ENCODE measurements at regions not wholly inside any gene's neighbourhood (a gene's known extent, or its start where the extent isn't known, plus 50 kb on each side); places are given as distances from the start of the nearest gene placed in this dataset.

DNA sequence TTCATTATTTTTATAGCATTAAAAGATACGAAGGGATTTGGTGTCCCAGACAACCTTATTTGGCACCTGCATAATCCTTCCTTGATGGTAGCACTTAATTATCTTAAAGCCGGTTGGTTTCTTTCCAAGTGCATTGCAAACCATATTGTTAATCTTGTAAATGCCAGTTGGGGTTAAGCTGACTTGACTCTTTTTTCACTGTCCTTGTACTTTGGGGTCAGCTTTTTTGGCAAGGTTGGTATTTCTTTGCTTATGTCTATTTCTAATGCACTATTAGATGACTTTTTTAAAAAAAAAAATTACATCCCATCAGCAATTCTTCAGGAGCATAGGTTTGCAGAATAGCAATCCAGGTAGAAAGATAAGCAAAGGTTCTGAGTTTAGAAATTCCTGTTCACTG is 466.8 kb upstream of the TLE4 start:
- no peak overlapping the region for H2AFZ ChIP-seq (ENCODE audit: low read length)
- POLR2A ChIA-PET (ENCODE audit: partially characterized antibody), result no interaction called here
- no peak overlapping the region for H3K18ac ChIP-seq (ENCODE audit: extremely low read depth, low read length)
- no peak overlapping the region for H3K4me3 ChIP-seq (ENCODE audit: extremely low read depth in 1 of 4, insufficient read depth in 2 of 4, low read depth in 3 of 4, low read length in 4 of 4)
- H2AK5ac ChIP-seq (ENCODE audit: low read depth, low read length), result no peak overlapping the region
- no peak overlapping the region for H3K4ac ChIP-seq (replicated peaks; ENCODE audit: insufficient read length, low read depth, low read length)
- no peak overlapping the region for H3K27ac ChIP-seq (ENCODE audit: low read depth, low read length)
- H3K36me3 ChIP-seq (ENCODE audit: control insufficient read depth in 2 of 4, insufficient read depth in 4 of 4, low read length in 3 of 4), result no peaks in the 10 kb centered on the region
- DNase-seq (ENCODE audit: low read depth in 1 of 2, low spot score in 2 of 2), result no peak
- no peaks in the 10 kb centered on the region for H3K27me3 ChIP-seq (replicated peaks in 1 of 4; ENCODE audit: control insufficient read depth in 3 of 4, extremely low read depth in 1 of 4, insufficient read depth in 3 of 4, low read length in 3 of 4)
- no peaks in the 10 kb centered on the region for H3K79me2 ChIP-seq (ENCODE audit: control insufficient read depth in 1 of 2, insufficient read depth in 2 of 2, low read length in 2 of 2)
- no peak overlapping the region for H4K8ac ChIP-seq (ENCODE audit: extremely low read depth, insufficient read depth, low read length)
- H2BK15ac ChIP-seq (ENCODE audit: low read length), result no peak overlapping the region
- no peak overlapping the region for H2BK120ac ChIP-seq (replicated peaks; ENCODE audit: low read depth, low read length)
- WGBS, 2 experiments (ENCODE audit: extremely low coverage in 1 of 2, insufficient coverage in 1 of 2, insufficient read length in 1 of 2, insufficient replicate concordance in 2 of 2, low coverage in 1 of 2, low lambda C conversion rate in 2 of 2, missing lambda C conversion rate in 1 of 2), result 97% methylated on average over 2 of the region's 2 CpGs; no CpG with 5 or more reads in 1 of the 2 experiments
- H3K9me3 ChIP-seq (ENCODE audit: insufficient read depth in 2 of 2, low read depth in 1 of 2, low read length in 1 of 2), result peaks cover 7 to 18% of the 10 kb centered on the region in 2 experiments
- H3K23ac ChIP-seq (ENCODE audit: insufficient read length), result no peak overlapping the region
- H4K20me1 ChIP-seq (replicated peaks in 1 of 2; ENCODE audit: control insufficient read depth in 1 of 2, insufficient read depth in 2 of 2, low read length in 2 of 2), result no peaks in the 10 kb centered on the region
- no peak for FAIRE-seq
- H3K23me2 ChIP-seq (ENCODE audit: low read depth, low read length), result no peaks in the 10 kb centered on the region
- H3K4me1 ChIP-seq (replicated peaks in 1 of 4; ENCODE audit: control insufficient read depth in 3 of 4, insufficient read depth in 4 of 4, low read length in 3 of 4), result no peaks in the 10 kb centered on the region
- H4K5ac ChIP-seq (ENCODE audit: insufficient read length, low read depth, low read length), result no peak overlapping the region
- H3K14ac ChIP-seq (ENCODE audit: insufficient read length), result no peak overlapping the region
- CTCF ChIA-PET (ENCODE audit: partially characterized antibody), result interaction anchor here (0.6 to 1.4 kb wide), 2 partner anchors 30 to 240 kb away, joined by 3 read pairs; no protein-coding TSS in a partner anchor
- no peak overlapping the region for H4K91ac ChIP-seq (replicated peaks; ENCODE audit: insufficient read length, low read length)
- no peak overlapping the region for H2BK5ac ChIP-seq (ENCODE audit: low read depth, low read length)
- H3K9ac ChIP-seq (replicated peaks in 1 of 4; ENCODE audit: extremely low read depth in 1 of 4, low read depth in 3 of 4, low read length in 3 of 4), result no peak overlapping the region
- H3K79me1 ChIP-seq (ENCODE audit: low read depth, low read length), result no peaks in the 10 kb centered on the region
- H2BK20ac ChIP-seq (ENCODE audit: low read length), result no peak overlapping the region
- no peak overlapping the region for H3K4me2 ChIP-seq (ENCODE audit: insufficient read depth in 1 of 2, low read depth in 2 of 2, low read length in 2 of 2)
- no peak overlapping the region for H3K56ac ChIP-seq (replicated peaks; ENCODE audit: insufficient read length, low read depth, low read length)
- no peak overlapping the region for H2BK12ac ChIP-seq (ENCODE audit: low read depth, low read length)
- TF ChIP-seq RXRA (IDR thresholded peaks at IDR 0.05; ENCODE audit: insufficient read depth, low read depth, low read length) (no peak), RBBP5 (IDR thresholded peaks at IDR 0.05; ENCODE audit: borderline replicate concordance, low read depth, low read length) (no peak), MAFK (IDR thresholded peaks at IDR 0.05; ENCODE audit: low read depth, low read length) (no peak), BACH1 (IDR thresholded peaks at IDR 0.05; ENCODE audit: low read length) (no peak), PHF8 (conservative IDR thresholded peaks at IDR 0.05; ENCODE audit: low read depth, low read length) (no peak), CBX5 (IDR thresholded peaks at IDR 0.05; ENCODE audit: low read depth, low read length) (no peak), KDM1A (IDR thresholded peaks at IDR 0.05; ENCODE audit: borderline replicate concordance, low read length) (no peak), TCF12 (IDR thresholded peaks at IDR 0.05; ENCODE audit: low read depth, low read length) (no peak), SP1 (IDR thresholded peaks at IDR 0.05; ENCODE audit: low read depth, low read length) (no peak), SIX5 (IDR thresholded peaks at IDR 0.05; ENCODE audit: low read depth, low read length) (no peak), SAP30 (IDR thresholded peaks at IDR 0.05; ENCODE audit: insufficient read depth, insufficient replicate concordance, low read length) (no peak), SIRT6 (IDR thresholded peaks at IDR 0.05; ENCODE audit: low read length) (no peak)
- TF ChIP-seq, protein P1, sequence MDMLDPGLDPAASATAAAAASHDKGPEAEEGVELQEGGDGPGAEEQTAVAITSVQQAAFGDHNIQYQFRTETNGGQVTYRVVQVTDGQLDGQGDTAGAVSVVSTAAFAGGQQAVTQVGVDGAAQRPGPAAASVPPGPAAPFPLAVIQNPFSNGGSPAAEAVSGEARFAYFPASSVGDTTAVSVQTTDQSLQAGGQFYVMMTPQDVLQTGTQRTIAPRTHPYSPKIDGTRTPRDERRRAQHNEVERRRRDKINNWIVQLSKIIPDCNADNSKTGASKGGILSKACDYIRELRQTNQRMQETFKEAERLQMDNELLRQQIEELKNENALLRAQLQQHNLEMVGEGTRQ (IDR thresholded peaks at IDR 0.05; ENCODE audit: low read length), result no peak
